ENCODE measurements at regions not wholly inside any gene's neighbourhood (a gene's known extent, or its start where the extent isn't known, plus 50 kb on each side); places are given as distances from the start of the nearest gene placed in this dataset.

- DNase-seq (ENCODE audit: low spot score): no peak
- TF ChIP-seq CTCF (IDR thresholded peaks at IDR 0.05; ENCODE audit: extremely low read depth, insufficient read depth, missing control alignments): no peak
- in situ Hi-C loops (cut with MboI; ENCODE audit: low pct_unique_long_range_greater_than_20kb, low sequenced_read_pairs, unreplicated experiment): no loop called here
Measured at GRCh38 chr5:163756170-163756569, 250.8 kb downstream of the MAT2B start.

GRCh38 chr5:163757344-163757743 lies 251.9 kb downstream of the MAT2B start:
- no peak for DNase-seq (ENCODE audit: low spot score)
- in situ Hi-C loops (cut with MboI; ENCODE audit: low pct_unique_long_range_greater_than_20kb, low sequenced_read_pairs, unreplicated experiment): no loop called here
- no peak for TF ChIP-seq CTCF (IDR thresholded peaks at IDR 0.05; ENCODE audit: extremely low read depth, insufficient read depth, missing control alignments)

GRCh38 chr5:163758283-163758711 lies 252.9 kb downstream of the MAT2B start:
- TF ChIP-seq CTCF (IDR thresholded peaks at IDR 0.05; ENCODE audit: extremely low read depth, insufficient read depth, missing control alignments): no peak

GRCh38 chr5:163759000-163759704 lies 253.7 kb downstream of the MAT2B start:
- in situ Hi-C loops (cut with MboI; ENCODE audit: low pct_unique_long_range_greater_than_20kb, low sequenced_read_pairs, unreplicated experiment): no loop called here
- no peak for DNase-seq (ENCODE audit: low spot score)

More at GRCh38 chr5:163758283-163758711, 252.9 kb downstream of the MAT2B start:
- in situ Hi-C loops (cut with MboI; ENCODE audit: low pct_unique_long_range_greater_than_20kb, low sequenced_read_pairs, unreplicated experiment): no loop called here
- DNase-seq (ENCODE audit: low spot score): no peak

GRCh38 chr5:163760498-163760897 lies 255.1 kb downstream of the MAT2B start:
- in situ Hi-C loops (cut with MboI; ENCODE audit: low pct_unique_long_range_greater_than_20kb, low sequenced_read_pairs, unreplicated experiment): no loop called here
- DNase-seq (ENCODE audit: low spot score): no peak
- TF ChIP-seq CTCF (IDR thresholded peaks at IDR 0.05; ENCODE audit: extremely low read depth, insufficient read depth, missing control alignments): no peak

More at GRCh38 chr5:163759000-163759704, 253.7 kb downstream of the MAT2B start:
- TF ChIP-seq CTCF (IDR thresholded peaks at IDR 0.05; ENCODE audit: extremely low read depth, insufficient read depth, missing control alignments): no peak

GRCh38 chr5:163766936-163767670 lies 261.7 kb downstream of the MAT2B start:
- no peak for DNase-seq (ENCODE audit: low spot score)
- TF ChIP-seq CTCF (IDR thresholded peaks at IDR 0.05; ENCODE audit: extremely low read depth, insufficient read depth, missing control alignments): no peak
- in situ Hi-C loops (cut with MboI; ENCODE audit: low pct_unique_long_range_greater_than_20kb, low sequenced_read_pairs, unreplicated experiment): no loop called here
